Body of pancreas (tissue), 4 donors: ENCODE measurements at regions not wholly inside any gene's neighbourhood (a gene's known extent, or its start where the extent isn't known, plus 50 kb on each side); places are given as distances from the start of the nearest gene placed in this dataset.

ENCODE experiments used
- ATAC-seq: fragments of 150-250 bp; one replicate; pipeline ENCODE4 v1.9.1; 2016
- DNase-seq, 4 donors: peaks; one replicate each; pipeline ENCODE4 v3.0.0-alpha.2; 2019
- H3K27ac ChIP-seq, 4 donors: fragments of 200-600 bp; sonication (generic); 1 replicate in 3 of 4; 2 replicates in 1 of 4; pipeline versions ENCODE4 v1.5.1 to v1.6.1; 2016 to 2019; ENCODE audit warnings: mild to moderate bottlenecking in 1 of 4, mixed read lengths in 1 of 4, moderate library complexity in 1 of 4
- H3K27me3 ChIP-seq, 2 donors: fragments of 200-600 bp; sonication (generic); one replicate each; pipeline ENCODE4 v1.6.0; 2016; ENCODE audit warnings: mild to moderate bottlenecking in 1 of 2
- H3K36me3 ChIP-seq, 2 donors: fragments of 200-600 bp; sonication (generic); replicated peaks in 1 of 2; 2 replicates each; pipeline ENCODE4 v1.5.1; 2016; ENCODE audit warnings: low read depth in 2 of 2; ENCODE audit not compliant: insufficient read depth in 1 of 2
- H3K4me1 ChIP-seq: fragments of 200-600 bp; sonication (generic); one replicate; pipeline ENCODE4 v1.6.0; 2016
- H3K4me3 ChIP-seq, 2 donors: fragments of 200-600 bp; sonication (generic); 1 replicate in 1 of 2; 2 replicates in 1 of 2; pipeline ENCODE4 v1.5.1; 2016 to 2019
- H3K9me3 ChIP-seq, 3 donors: fragments of 200-600 bp; sonication (generic); 1 replicate in 2 of 3; 2 replicates in 1 of 3; pipeline ENCODE4 v1.5.1; 2016
- POLR2A ChIP-seq, 3 donors: fragments of 450-650 bp; IDR thresholded peaks; one replicate each; pipeline ENCODE4 v1.6.1; 2016; ENCODE audit warnings: antibody characterized with exemption in 3 of 3, mild to moderate bottlenecking in 2 of 3
- WGBS, 2 donors: methylation state at CpG; one replicate each; pipeline ENCODE4 v1.1.5; 2017; 5-methylcytosine and 5-hydroxymethylcytosine counted together
- intact Hi-C: fragments of 100-400 bp; cut with DNase I; formaldehyde crosslinking; loops from one replicate; pipeline ENCODE4 v1.15.1; 2023
- TF ChIP-seq, protein P1 (sequence below), 7 experiments: fragments of 450-650 bp in 4 of 7; fragments of 200-600 bp in 3 of 7; sonication (generic) in 3 of 7; IDR thresholded peaks; one replicate each; pipeline ENCODE4 v1.5.1; 2016 to 2019; ENCODE audit warnings: antibody characterized with exemption in 7 of 7

DNA sequence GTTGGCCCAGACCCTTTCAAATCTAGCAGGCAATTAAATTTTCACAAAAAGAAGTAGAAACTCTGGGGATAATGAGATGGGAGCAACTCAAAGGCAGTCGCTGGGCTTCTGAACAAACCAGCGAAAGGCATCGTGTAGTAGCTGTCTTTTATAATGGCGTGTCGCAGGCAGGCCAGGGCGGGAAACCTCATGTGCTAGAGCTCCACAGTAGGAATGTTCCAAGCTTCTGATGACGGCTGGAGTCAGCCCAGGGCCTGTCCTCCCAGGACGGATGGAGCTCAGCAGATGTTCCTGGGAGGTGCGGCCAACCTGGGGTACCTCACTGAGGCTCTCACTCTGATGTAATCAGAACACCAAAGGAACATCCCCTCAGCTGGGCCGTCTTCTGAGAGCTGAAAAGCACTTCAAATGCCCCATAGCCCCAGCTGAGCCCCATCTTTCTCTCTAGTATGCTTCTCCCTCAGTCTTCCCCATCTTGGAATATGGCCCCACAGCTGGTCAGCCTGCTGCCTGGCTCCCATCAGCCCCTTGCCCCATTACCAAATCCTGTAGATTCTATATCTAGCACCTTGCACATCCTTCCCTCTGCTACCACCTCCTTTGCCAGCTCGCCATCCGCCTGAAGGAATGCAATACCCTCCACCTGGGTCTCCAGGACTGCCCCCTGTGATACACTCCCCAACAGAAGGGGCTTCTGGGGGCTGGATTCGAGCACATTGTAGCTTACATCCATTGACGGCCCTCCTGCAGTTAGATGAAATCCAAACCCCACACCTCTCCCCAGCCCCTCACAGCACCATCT is 54.9 kb upstream of the ATP2B2 start:
- H3K36me3 ChIP-seq, result no peaks in the 10 kb centered on the region
- intact Hi-C loops, result no loop called here
- H3K9me3 ChIP-seq, result peaks cover 0 to 7% (median 0%) of the 10 kb centered on the region in 3 donors
- DNase-seq, result no peak
- WGBS, 2 donors, result 74 to 77% methylated on average over 9 to 14 of the region's 14 CpGs
- H3K27me3 ChIP-seq, result no peaks in the 10 kb centered on the region
- no peaks in the 10 kb centered on the region for H3K4me1 ChIP-seq
- no peak overlapping the region for H3K27ac ChIP-seq
- TF ChIP-seq, protein P1, sequence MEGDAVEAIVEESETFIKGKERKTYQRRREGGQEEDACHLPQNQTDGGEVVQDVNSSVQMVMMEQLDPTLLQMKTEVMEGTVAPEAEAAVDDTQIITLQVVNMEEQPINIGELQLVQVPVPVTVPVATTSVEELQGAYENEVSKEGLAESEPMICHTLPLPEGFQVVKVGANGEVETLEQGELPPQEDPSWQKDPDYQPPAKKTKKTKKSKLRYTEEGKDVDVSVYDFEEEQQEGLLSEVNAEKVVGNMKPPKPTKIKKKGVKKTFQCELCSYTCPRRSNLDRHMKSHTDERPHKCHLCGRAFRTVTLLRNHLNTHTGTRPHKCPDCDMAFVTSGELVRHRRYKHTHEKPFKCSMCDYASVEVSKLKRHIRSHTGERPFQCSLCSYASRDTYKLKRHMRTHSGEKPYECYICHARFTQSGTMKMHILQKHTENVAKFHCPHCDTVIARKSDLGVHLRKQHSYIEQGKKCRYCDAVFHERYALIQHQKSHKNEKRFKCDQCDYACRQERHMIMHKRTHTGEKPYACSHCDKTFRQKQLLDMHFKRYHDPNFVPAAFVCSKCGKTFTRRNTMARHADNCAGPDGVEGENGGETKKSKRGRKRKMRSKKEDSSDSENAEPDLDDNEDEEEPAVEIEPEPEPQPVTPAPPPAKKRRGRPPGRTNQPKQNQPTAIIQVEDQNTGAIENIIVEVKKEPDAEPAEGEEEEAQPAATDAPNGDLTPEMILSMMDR (IDR thresholded peaks at IDR 0.05), result no peak
- TF ChIP-seq POLR2A (IDR thresholded peaks at IDR 0.05), result no peak
- ATAC-seq, result no peak
- no peak overlapping the region for H3K4me3 ChIP-seq

DNA sequence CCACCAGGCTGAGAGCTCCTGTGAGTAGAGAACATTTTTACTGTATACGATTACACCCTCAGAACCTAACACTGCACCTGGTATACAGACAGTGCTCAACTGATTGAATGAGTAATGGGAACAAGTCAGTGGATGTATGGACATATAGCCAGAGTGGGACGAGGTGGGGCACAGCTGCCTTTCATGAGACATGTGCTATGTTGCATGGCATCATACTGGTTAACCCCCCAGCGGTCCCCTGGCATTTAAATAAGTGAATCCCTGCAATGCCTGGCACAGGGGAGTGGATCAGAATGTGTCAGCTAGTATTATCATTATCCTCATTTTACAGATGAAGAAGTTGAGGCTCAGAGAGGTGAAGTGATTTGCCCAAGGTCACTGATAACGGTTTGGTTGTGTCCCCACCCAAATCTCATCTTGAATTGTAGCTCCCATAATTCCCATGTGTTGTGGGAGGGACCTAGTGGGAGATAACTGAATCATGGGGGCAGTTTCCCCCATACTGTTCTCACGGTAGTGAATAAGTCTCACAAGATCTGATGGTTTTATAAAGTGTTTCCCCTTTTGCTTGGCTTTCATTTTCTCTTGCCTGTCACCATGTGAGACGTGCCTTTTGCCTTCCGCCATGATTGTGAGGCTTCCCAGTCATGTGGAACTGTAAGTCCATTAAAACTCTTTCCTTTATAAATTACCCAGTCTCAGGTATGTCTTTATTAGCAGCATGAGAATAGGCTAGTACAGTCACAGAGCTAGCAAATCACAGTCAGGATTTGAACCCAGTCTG is 56.0 kb upstream of the ATP2B2 start:
- TF ChIP-seq, protein P1 (IDR thresholded peaks at IDR 0.05), result no peak
- no peak for TF ChIP-seq POLR2A (IDR thresholded peaks at IDR 0.05)
- Histone ChIP-seq H3K36me3 (no peaks in the 10 kb centered on the region), H3K27ac (no peak overlapping the region), H3K4me1 (no peaks in the 10 kb centered on the region), H3K27me3 (no peaks in the 10 kb centered on the region), H3K4me3 (no peak overlapping the region), H3K9me3 (peaks cover 0 to 7% (median 0%) of the 10 kb centered on the region in 3 donors)
- DNase-seq (no peak), ATAC-seq (no peak)
- intact Hi-C loops, result no loop called here
- 59 to 62% methylated on average over 7 of the region's 7 CpGs for WGBS, 2 donors

DNA sequence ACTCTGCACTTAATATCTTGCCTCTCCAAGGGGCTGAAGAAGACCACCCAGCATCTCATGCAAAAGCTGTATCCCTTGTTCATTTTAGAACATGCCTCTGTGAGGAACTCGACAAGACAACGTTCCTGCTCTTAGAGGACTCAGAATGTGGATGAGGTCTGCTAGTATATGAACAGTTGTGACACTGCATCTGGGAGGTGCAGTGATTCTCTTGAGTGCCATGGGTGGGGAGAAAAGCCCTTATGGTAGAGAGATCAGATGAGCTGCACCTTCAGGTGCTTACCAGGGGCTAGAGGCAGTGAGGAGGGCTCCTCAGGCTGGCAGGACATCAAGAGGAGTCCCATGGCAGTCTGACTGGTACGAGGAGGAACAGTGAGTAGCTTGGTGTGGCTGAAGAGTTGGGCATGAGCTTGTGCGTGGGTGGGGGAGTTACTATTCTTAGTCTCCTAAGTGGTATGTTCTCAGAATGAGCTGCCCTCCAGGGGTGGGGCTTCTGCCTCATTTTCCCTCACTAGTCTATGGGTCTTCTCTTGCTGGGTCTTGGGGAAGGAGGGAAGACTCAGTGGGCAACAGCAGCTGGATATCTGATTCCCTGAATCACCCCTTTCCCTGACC is 56.7 kb upstream of the ATP2B2 start:
- intact Hi-C loops, result no loop called here
- Histone ChIP-seq H3K4me1 (no peaks in the 10 kb centered on the region), H3K9me3 (peaks cover 0 to 7% (median 0%) of the 10 kb centered on the region in 3 donors), H3K4me3 (no peak overlapping the region), H3K27ac (no peak overlapping the region), H3K27me3 (no peaks in the 10 kb centered on the region), H3K36me3 (no peaks in the 10 kb centered on the region)
- ATAC-seq (no peak), DNase-seq (no peak)
- TF ChIP-seq POLR2A (IDR thresholded peaks at IDR 0.05), result no peak
- TF ChIP-seq, protein P1 (IDR thresholded peaks at IDR 0.05), result no peak
- 48 to 58% methylated on average over 4 of the region's 4 CpGs for WGBS, 2 donors

DNA sequence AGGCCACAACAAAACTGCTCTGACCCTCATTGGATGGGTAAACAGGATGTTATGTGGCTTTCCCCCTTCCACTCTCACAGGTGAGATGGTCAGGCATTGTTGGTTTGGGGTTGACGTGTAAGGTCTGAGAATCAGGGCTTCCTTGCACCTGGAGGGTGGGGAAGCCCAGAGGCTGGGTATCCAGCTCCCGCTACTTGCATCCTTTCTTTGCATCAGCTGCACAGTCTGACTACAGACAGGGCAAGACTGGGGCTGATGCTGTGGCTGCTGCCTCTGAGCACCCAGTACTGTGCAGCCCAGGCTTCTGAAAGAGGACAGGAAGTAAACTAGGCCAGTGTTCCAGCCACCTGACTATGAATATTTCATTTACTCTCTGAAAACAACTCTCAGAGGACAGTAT is 58.0 kb upstream of the ATP2B2 start:
- H3K9me3 ChIP-seq, result peaks cover 0 to 7% (median 0%) of the 10 kb centered on the region in 3 donors
- intact Hi-C loops, result no loop called here
- H3K27me3 ChIP-seq, result no peaks in the 10 kb centered on the region
- no peak overlapping the region for H3K27ac ChIP-seq
- no peak overlapping the region for H3K4me3 ChIP-seq
- 69 to 90% methylated on average over 2 of the region's 2 CpGs for WGBS, 2 donors
- ATAC-seq (no peak), DNase-seq (no peak)
- H3K4me1 ChIP-seq, result no peaks in the 10 kb centered on the region
- H3K36me3 ChIP-seq, result no peaks in the 10 kb centered on the region
- TF ChIP-seq, protein P1 (IDR thresholded peaks at IDR 0.05), result no peak
- no peak for TF ChIP-seq POLR2A (IDR thresholded peaks at IDR 0.05)
